GM19239 (cell line): ENCODE measurements at regions not wholly inside any gene's neighbourhood (a gene's known extent, or its start where the extent isn't known, plus 50 kb on each side); places are given as distances from the start of the nearest gene placed in this dataset.
"Not testable (repeated sequence)": the region's sequence is repeated elsewhere in the genome, so short reads cannot be mapped to it uniquely, and the experiment has no call there.

ENCODE experiments used
- DNase-seq: peaks from one replicate; pipeline ENCODE4 v3.0.0; 2011; ENCODE audit warnings: low spot score; ENCODE audit not compliant: insufficient read length
- FAIRE-seq: peaks from 2 replicates; lab custom pipeline; 2011; peaks lifted over from hg19 to GRCh38; lab: Jason Lieb, UNC

GRCh38 chr2:129794116-129794515 lies 185.3 kb upstream of the RAB6C start:
- FAIRE-seq (no peak), DNase-seq (no peak)

- DNase-seq (no peak), FAIRE-seq (no peak)
Measured at GRCh38 chr2:129794540-129794939, 184.9 kb upstream of the RAB6C start.

- no peak for FAIRE-seq
- DNase-seq, result no peak
Measured at GRCh38 chr2:129796225-129796624, 183.2 kb upstream of the RAB6C start.

GRCh38 chr2:129796801-129797488 lies 182.5 kb upstream of the RAB6C start:
- FAIRE-seq (no peak), DNase-seq (no peak)

GRCh38 chr2:129797489-129798300 lies 181.8 kb upstream of the RAB6C start:
- FAIRE-seq (no peak), DNase-seq (no peak)

GRCh38 chr2:129798301-129798581 lies 181.2 kb upstream of the RAB6C start:
- DNase-seq (no peak), FAIRE-seq (no peak)

GRCh38 chr2:129798626-129799025 lies 180.8 kb upstream of the RAB6C start:
- no peak for FAIRE-seq
- no peak for DNase-seq

GRCh38 chr2:129799036-129799958 lies 180.2 kb upstream of the RAB6C start:
- no peak for DNase-seq
- no peak for FAIRE-seq

GRCh38 chr2:129800285-129800684 lies 179.2 kb upstream of the RAB6C start:
- no peak for DNase-seq
- no peak for FAIRE-seq

GRCh38 chr2:129800686-129801085 lies 178.8 kb upstream of the RAB6C start:
- no peak for DNase-seq
- no peak for FAIRE-seq

GRCh38 chr2:129801575-129801974 lies 177.9 kb upstream of the RAB6C start:
- DNase-seq (no peak), FAIRE-seq (no peak)

- DNase-seq, result no peak
- FAIRE-seq, result no peak
Measured at GRCh38 chr2:129802290-129802689, 177.2 kb upstream of the RAB6C start.

GRCh38 chr2:129803032-129803431 lies 176.4 kb upstream of the RAB6C start:
- FAIRE-seq, result no peak

GRCh38 chr2:129803871-129804270 lies 175.6 kb upstream of the RAB6C start:
- FAIRE-seq (no peak), DNase-seq (no peak)

More at GRCh38 chr2:129803032-129803431, 176.4 kb upstream of the RAB6C start:
- no peak for DNase-seq

GRCh38 chr2:129805899-129806298 lies 173.6 kb upstream of the RAB6C start:
- FAIRE-seq, result no peak
- no peak for DNase-seq

- DNase-seq (no peak), FAIRE-seq (no peak)
Measured at GRCh38 chr2:129806317-129806716, 173.1 kb upstream of the RAB6C start.

GRCh38 chr2:129806990-129807389 lies 172.5 kb upstream of the RAB6C start:
- DNase-seq (no peak), FAIRE-seq (no peak)

- DNase-seq, FAIRE-seq: not testable (repeated sequence)
Measured at GRCh38 chr2:129807642-129808338, 171.7 kb upstream of the RAB6C start.

GRCh38 chr2:129810521-129810920 lies 168.9 kb upstream of the RAB6C start:
- no peak for DNase-seq
- no peak for FAIRE-seq

GRCh38 chr2:129812071-129812470 lies 167.4 kb upstream of the RAB6C start:
- FAIRE-seq (no peak), DNase-seq (no peak)
